ENCODE measurements at regions not wholly inside any gene's neighbourhood (a gene's known extent, or its start where the extent isn't known, plus 50 kb on each side); places are given as distances from the start of the nearest gene placed in this dataset.

- TF ChIP-seq CTCF (IDR thresholded peaks at IDR 0.05) (no peak), POLR2AphosphoS5 (IDR thresholded peaks at IDR 0.05) (no peak), EP300 (IDR thresholded peaks at IDR 0.05; ENCODE audit: low read depth) (no peak)
Observed at GRCh38 chr13:74288361-74288911, 154.2 kb upstream of the KLF12 start.
